ENCODE measurements at regions not wholly inside any gene's neighbourhood (a gene's known extent, or its start where the extent isn't known, plus 50 kb on each side); places are given as distances from the start of the nearest gene placed in this dataset.

GRCh38 chr4:27835851-27836250 is 975.2 kb downstream of the STIM2 start:
- no peak for TF ChIP-seq CTCF (IDR thresholded peaks at IDR 0.05; ENCODE audit: insufficient read depth, low read length)
- no peak for TF ChIP-seq POLR2AphosphoS5 (IDR thresholded peaks at IDR 0.05; ENCODE audit: low read depth)

All from HL-60 (cell line).